WTC11 (cell line): ENCODE measurements at regions not wholly inside any gene's neighbourhood (a gene's known extent, or its start where the extent isn't known, plus 50 kb on each side); places are given as distances from the start of the nearest gene placed in this dataset.

ENCODE experiments used
- SMAD3 ChIP-seq: sonication (generic); formaldehyde crosslinking; IDR thresholded peaks from 2 replicates; pipeline ENCODE4 v1.8.0; 2022; ENCODE audit warnings: missing genetic modification reagents, mild to moderate bottlenecking, borderline replicate concordance
- ZNF138 ChIP-seq: sonication (generic); formaldehyde crosslinking; conservative IDR thresholded peaks from 2 replicates; pipeline ENCODE4 v1.8.1; 2022; ENCODE audit warnings: mild to moderate bottlenecking, moderate library complexity, missing genetic modification reagents
- TF ChIP-seq, protein P1 (sequence below): sonication (generic); formaldehyde crosslinking; IDR thresholded peaks from 2 replicates; pipeline ENCODE4 v1.8.0; 2022; ENCODE audit warnings: mild to moderate bottlenecking, missing genetic modification reagents
- TF ChIP-seq, protein P2 (sequence below): fragments of 200-600 bp; IDR thresholded peaks from 2 replicates; pipeline ENCODE4 v1.8.0; 2022; ENCODE audit warnings: antibody characterized with exemption

DNA sequence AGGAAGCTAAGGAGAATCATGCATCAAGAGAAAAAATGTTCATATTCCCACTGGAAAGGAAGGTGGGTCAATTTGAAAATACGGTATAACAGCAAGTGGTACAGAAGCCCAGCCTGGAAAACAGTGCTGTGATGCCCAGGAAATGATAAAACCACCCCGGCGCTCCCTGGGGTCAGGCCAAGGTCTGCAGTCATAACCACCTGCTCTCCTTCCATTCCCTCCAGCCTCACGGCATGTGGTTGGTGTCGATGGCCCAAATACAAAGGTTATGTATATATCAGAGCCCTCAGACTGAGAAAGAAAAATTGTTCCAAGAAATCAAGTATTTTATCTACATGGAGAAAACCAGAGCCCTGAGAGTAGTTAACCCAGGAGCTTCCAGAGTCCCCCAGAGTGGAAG is 208.1 kb upstream of the CDYL start:
- TF ChIP-seq SMAD3 (CRISPR knock-in tag), result no peak
- TF ChIP-seq ZNF138 (CRISPR knock-in tag), result no peak
- TF ChIP-seq, protein P1, sequence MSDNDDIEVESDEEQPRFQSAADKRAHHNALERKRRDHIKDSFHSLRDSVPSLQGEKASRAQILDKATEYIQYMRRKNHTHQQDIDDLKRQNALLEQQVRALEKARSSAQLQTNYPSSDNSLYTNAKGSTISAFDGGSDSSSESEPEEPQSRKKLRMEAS (CRISPR knock-in tag), result no peak
- TF ChIP-seq, protein P2, sequence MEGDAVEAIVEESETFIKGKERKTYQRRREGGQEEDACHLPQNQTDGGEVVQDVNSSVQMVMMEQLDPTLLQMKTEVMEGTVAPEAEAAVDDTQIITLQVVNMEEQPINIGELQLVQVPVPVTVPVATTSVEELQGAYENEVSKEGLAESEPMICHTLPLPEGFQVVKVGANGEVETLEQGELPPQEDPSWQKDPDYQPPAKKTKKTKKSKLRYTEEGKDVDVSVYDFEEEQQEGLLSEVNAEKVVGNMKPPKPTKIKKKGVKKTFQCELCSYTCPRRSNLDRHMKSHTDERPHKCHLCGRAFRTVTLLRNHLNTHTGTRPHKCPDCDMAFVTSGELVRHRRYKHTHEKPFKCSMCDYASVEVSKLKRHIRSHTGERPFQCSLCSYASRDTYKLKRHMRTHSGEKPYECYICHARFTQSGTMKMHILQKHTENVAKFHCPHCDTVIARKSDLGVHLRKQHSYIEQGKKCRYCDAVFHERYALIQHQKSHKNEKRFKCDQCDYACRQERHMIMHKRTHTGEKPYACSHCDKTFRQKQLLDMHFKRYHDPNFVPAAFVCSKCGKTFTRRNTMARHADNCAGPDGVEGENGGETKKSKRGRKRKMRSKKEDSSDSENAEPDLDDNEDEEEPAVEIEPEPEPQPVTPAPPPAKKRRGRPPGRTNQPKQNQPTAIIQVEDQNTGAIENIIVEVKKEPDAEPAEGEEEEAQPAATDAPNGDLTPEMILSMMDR, result no peak
